Stimulated activated CD8-positive, alpha-beta memory T cell treated with anti-CD3 and anti-CD28 coated beads, Interleukin-2, amount 100 ng/mL, for 48 hours (primary cell): ENCODE measurements at regions not wholly inside any gene's neighbourhood (a gene's known extent, or its start where the extent isn't known, plus 50 kb on each side); places are given as distances from the start of the nearest gene placed in this dataset.

Source experiments
- DNase-seq, 2 donors: peaks; one replicate each; pipeline ENCODE4 v3.0.0-alpha.2; 2020; ENCODE audit warnings: low read depth in 2 of 2

- no peak for DNase-seq
These were observed 50.3 kb downstream of the UTRN start for GRCh38 chr6:144335311-144335861.

DNA sequence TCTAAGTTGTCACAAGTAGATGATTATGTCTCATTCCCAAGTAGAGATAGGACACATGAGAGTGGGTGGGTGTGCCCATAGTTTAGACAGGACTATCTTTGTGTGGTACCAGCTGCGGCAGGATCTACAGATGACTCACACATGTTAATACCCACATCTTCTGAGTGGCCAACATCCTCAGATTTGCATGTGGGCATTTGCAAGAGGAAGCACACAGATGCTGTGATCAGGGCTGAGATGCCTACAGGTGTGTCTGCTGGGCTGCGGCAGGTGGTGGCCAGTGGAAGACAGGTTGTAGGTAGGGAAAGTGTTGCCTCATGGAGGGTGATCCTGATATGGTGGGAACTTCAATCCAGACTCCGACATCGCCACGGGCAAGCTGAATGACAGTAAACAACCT is 50.8 kb downstream of the UTRN start:
- DNase-seq, result no peak

DNA sequence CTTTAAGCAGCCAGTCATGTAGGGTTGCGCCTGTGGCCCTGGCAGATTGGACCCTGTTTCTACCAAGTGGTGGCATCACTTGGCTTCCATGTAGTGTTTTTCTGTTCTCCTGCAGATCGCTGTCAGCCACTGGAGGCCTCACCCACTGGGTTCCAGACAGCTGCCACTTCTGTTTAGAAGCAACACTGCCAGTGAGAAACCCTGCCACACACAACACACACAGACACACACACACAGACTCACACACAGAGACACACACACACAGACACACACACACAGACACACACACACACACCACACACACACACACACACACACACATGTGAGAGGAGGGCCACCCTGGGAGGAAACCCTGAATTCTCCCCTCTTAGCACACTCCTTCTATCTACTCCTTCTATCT is 51.8 kb downstream of the UTRN start:
- DNase-seq, result no peak

- DNase-seq, result no peak
These were observed 53.3 kb downstream of the UTRN start for GRCh38 chr6:144338474-144338873.

DNA sequence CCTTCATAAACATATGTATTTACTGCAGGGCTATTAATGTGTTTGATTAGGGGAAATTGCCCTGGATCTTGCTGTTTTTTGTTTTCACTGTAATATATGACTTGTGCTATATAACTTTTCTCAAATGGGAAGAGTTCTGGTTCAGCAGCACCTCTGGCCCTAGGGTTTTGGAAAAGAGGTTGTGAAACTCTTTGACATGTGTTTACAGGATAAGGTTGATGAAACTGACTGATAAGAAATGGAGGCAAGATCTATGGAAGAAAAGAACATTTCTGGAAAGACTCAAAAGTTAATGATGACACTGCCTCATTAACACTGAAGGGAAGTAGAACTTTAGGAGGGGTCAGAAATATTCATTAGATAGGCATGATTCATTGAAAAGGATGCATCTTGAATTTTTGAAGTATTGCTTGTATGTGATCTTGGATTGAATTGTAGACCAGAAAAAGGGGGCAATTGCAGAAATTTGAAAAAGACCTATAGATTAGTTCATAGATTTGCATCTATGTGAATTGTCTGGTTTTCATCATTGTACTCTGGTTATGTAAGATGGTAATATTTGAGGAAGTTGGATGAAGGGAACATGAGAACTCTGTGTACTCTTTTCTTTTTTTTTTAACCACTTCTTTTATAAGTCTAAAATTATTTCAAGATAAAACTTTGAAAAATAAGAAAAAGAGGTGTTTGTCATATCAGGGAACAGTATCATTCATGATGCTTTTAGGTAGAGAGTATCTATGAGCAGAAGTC is 54.0 kb downstream of the UTRN start:
- no peak for DNase-seq

GRCh38 chr6:144339859-144340452 is 54.8 kb downstream of the UTRN start:
- no peak for DNase-seq

GRCh38 chr6:144340541-144341371 is 55.6 kb downstream of the UTRN start:
- no peak for DNase-seq

GRCh38 chr6:144341831-144342527 is 56.8 kb downstream of the UTRN start:
- DNase-seq, result no peak

- DNase-seq, result no peak
These were observed 58.7 kb downstream of the UTRN start for GRCh38 chr6:144343701-144344428.

DNA sequence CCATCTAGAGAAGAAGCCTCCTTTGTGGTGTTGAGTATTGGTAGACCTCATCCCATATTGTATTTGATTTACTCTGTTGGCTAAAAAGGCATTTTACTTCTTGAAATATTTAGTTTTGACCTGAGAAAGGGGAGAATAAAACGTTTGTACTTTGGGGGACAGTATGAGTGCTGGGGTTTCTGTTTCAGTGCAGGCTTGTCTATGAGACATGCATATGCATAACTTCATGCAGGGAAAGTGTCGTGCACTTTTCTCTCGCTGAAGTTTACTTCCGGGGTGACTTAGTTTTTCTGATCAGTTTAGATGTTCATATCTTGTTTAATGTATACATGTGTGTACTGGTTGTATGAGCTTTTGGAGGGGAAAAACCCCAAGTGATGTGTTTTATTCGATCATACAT is 59.5 kb downstream of the UTRN start:
- DNase-seq, result no peak

DNA sequence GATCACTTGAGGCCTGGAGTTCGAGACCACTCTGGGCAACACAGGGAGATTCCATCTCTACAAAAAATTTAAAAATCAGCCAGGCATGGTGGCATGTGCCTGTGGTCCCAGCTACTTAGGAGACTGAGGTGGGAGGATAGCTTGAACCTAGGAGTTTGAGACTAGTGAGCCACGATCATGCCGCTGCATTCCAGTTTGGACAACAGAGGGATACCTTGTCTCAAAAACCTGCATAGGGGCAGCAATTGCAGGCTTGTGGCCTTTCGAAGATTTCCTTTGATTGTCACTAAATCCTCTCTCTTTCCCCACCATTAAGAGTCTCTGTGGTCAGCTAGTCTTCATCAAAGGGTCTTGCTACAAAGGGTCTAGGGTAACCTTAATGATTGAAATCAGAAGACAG is 60.3 kb downstream of the UTRN start:
- DNase-seq, result no peak

- no peak for DNase-seq
These were observed 61.7 kb downstream of the UTRN start for GRCh38 chr6:144346719-144347447.

DNA sequence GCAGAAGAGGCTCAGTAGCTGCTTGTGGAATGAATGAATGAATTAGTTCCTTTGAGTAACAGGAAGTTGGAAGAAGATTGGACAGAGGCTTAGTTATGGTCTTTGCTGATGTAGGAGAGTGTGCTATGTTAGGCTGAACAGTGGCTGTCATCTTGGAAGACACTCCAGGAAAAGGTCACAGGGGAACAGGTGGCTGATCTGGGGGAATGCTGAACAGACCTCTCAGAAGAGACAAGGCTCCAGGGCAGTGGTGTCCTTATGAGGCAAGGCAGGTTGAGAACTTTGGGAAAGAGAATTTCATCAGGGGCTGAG is 62.3 kb downstream of the UTRN start:
- no peak for DNase-seq

DNA sequence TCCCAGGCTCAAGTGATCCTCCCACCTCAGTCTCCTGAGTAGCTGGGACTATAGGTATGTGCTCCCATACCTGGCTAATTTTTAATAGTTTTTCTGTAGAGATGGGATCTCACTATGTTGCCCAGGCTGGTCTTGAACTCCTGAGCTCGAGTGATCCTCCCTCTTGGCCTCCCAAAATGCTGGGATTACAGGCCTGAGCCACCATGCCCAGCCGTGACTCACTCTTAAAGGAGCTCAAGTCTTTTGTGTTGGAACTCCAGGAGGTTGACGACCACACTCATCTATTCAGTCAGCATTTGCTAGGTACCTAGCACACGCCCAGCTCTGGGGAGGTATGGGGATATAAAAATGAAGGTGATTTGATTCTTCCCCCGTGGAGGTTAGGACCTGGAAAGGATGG is 62.8 kb downstream of the UTRN start:
- no peak for DNase-seq

DNA sequence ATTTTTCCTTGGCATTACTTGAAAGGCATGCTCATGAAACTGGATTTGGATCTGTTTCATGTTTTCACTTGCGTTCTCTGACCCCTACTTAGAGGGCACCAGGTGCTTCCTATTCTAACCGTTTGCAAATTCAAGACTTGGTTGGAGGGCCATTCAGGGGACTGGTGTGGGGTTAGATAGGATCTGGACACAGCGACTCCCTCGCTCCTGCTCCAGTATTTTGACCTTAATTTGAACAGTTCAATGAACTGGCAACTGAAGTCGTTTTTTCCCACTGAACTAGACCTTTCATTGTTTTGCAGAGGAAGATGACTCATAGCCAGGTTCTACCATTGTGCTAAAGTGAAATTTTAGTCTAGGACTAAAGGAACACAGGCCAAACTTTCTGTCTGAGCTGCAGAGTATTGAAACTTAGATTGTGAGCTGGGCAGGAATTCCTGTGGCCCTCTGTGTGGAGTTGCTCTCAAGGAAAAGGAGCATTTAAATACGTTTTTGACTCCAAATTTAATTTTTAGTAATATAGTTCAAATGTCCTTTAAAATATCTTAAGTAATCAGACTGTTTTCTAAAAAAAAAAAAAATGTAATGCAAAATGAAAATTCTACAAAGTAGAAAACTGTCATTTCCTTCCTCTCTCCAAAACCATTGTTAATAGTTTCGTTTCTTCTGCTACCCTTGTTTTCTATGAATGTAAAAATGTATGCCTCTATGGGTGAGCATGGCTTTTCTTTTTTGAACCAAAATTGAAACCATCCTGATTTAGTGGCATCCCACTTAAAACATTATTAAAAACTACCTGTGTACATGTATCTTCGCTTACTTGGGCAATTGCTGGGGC is 64.8 kb downstream of the UTRN start:
- no peak for DNase-seq

DNA sequence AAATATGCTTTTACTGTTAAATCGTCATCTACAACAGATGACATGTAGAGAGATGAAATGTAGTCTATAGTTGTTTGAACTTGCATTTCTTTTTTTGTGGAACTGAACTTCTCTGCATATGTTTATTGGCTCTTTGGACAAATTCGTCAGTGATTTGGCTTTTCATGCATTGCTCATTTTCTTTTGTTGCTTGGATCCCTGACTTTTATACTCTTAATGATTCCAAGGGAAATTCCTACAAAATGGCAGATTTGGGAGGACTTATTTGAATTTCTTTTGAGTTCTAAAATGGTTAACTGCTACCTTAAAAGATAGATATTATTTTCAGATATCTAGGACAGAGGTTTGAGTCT is 65.4 kb downstream of the UTRN start:
- no peak for DNase-seq

DNA sequence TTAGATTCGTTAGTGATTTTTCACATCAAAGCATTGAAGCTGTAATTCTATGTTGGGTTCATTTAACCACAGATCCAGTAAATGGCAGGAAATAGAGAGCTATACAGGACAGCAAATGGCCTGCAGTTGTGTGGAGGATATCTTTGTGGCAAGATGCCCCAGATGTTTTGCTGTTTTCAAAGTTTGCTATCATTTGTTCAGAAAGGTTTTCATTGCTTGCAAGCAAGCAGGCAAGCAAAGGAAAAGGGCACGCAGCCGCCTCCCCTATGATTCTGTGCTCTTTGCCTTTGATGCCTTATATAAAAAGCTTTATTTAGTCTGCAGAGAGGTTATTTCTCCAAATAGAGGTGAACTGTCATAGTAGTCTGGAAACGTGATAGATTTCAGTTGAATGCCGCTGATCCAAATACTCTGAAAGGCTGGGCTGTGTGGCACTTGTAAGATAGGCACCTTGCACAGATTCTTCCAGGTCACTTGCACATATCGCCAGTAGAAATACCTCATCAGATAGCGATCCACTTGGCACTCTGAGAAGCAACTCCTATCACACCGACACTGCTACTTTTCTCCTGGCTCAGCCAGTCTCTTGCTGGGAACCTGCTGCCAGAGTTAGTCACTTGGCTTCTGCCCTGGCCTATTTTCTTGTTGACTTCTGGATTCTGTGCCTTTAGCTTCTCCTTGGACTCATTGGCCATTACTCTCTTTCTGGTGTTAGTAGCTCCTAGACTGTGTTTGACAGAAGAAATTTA is 66.4 kb downstream of the UTRN start:
- no peak for DNase-seq

DNA sequence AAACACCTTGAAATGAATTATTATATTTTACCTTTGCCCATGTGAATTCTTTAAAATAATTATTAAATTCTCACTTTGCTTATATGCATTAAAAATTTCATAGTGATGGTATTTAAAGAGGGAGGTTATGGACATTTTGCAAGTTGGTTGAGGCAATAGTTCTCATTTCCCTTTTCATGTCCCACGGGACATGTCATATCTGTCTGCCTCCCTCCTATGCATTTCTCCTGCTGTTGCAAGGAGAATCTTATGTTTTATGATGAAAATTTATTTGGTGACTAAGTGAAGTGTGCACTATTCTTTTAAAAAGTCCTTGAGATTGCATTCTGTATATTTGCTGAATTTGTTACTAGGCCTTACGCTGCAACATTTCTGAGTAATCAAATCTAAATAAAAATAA is 67.2 kb downstream of the UTRN start:
- no peak for DNase-seq

DNA sequence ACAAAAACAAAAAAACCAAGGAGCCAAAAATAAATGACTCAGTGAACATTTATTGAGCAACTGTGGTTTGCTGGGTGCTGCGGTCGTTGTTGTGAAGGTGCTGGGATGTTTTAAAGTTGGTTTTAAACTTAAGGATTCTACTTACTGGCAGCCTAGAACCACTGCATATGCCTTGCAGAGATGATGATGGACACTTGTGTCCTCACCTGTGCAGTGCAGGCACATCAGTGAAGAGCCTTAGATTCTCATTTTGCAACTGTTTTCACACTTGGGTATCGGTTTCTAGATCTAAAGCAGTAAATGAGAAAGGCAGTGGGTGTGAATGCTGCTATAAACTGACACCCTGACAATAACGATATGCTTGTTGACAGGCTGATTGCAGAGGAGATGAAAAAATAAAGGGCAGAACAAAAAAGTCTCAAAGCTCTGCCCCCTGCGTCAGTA is 68.8 kb downstream of the UTRN start:
- no peak for DNase-seq
